Spinal cord (tissue), 9 donors: ENCODE measurements at regions not wholly inside any gene's neighbourhood (a gene's known extent, or its start where the extent isn't known, plus 50 kb on each side); places are given as distances from the start of the nearest gene placed in this dataset.
"Not testable (repeated sequence)": the region's sequence is repeated elsewhere in the genome, so short reads cannot be mapped to it uniquely, and the experiment has no call there.

Experiments used
- DNase-seq, 6 donors: peaks; one replicate each; pipeline versions ENCODE4 v3.0.0 to v3.0.0-alpha.2; 2013 to 2015; ENCODE audit warnings: low spot score in 6 of 6, low read depth in 4 of 6
- H3K27ac ChIP-seq: one replicate; pipeline ENCODE4 v1.5.1; 2013; ENCODE audit warnings: low read depth, low read length, control low read depth
- H3K27me3 ChIP-seq: one replicate; pipeline ENCODE4 v1.6.1; 2013; ENCODE audit warnings: low read length; ENCODE audit not compliant: control insufficient read depth, insufficient read depth
- H3K36me3 ChIP-seq: one replicate; pipeline ENCODE4 v1.6.1; 2013; ENCODE audit warnings: low read length; ENCODE audit not compliant: control insufficient read depth, insufficient read depth
- H3K4me1 ChIP-seq: one replicate; pipeline ENCODE4 v1.6.1; 2013; ENCODE audit warnings: low read length; ENCODE audit not compliant: control insufficient read depth, insufficient read depth
- H3K4me3 ChIP-seq: one replicate; pipeline ENCODE4 v1.5.1; 2013; ENCODE audit warnings: low read depth, low read length, control low read depth
- H3K9me3 ChIP-seq: one replicate; pipeline ENCODE4 v1.6.1; 2013; ENCODE audit warnings: low read length; ENCODE audit not compliant: control insufficient read depth, insufficient read depth
- WGBS: methylation state at CpG from one replicate; pipeline ENCODE4 v1.1.5; 2013; ENCODE audit warnings: missing lambda C conversion rate; ENCODE audit not compliant: insufficient coverage; 5-methylcytosine and 5-hydroxymethylcytosine counted together
- donor health status: healthy.

DNA sequence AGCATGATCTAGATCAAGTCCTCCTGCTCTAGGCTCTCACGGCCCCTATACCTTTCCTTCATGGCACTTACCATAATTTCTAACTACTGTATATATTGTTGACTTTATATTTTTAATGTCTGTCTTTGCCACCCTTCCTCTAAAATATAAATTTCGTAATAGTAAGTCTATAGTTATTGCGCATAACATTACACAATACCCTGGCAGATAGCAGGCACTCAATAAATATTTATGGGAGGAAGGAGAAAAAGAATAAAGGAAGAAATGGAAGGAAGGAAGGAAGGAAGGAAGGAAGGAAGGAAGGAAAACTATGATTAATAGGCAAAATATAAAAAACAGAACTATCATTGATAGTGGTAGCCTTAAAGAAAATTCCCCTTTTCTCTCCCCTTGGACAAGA, 190.3 kb upstream of the LMCD1 start:
- DNase-seq: no peak
- H3K36me3 ChIP-seq: no peaks in the 10 kb centered on the region
- H3K27me3 ChIP-seq: no peaks in the 10 kb centered on the region
- H3K27ac ChIP-seq: no peak overlapping the region
- no peaks in the 10 kb centered on the region for H3K4me1 ChIP-seq
- no peak overlapping the region for H3K4me3 ChIP-seq
- H3K9me3 ChIP-seq: peaks cover 5% of the 10 kb centered on the region
- no CpG with 5 or more reads among the region's 3 CpGs for WGBS

GRCh38 chr3:8312685-8313084, 188.9 kb upstream of the LMCD1 start:
- Histone ChIP-seq H3K9me3 (peaks cover 5% of the 10 kb centered on the region), H3K36me3 (no peaks in the 10 kb centered on the region), H3K4me3 (no peak overlapping the region), H3K4me1 (no peaks in the 10 kb centered on the region), H3K27ac (no peak overlapping the region), H3K27me3 (no peaks in the 10 kb centered on the region)
- no peak for DNase-seq

DNA sequence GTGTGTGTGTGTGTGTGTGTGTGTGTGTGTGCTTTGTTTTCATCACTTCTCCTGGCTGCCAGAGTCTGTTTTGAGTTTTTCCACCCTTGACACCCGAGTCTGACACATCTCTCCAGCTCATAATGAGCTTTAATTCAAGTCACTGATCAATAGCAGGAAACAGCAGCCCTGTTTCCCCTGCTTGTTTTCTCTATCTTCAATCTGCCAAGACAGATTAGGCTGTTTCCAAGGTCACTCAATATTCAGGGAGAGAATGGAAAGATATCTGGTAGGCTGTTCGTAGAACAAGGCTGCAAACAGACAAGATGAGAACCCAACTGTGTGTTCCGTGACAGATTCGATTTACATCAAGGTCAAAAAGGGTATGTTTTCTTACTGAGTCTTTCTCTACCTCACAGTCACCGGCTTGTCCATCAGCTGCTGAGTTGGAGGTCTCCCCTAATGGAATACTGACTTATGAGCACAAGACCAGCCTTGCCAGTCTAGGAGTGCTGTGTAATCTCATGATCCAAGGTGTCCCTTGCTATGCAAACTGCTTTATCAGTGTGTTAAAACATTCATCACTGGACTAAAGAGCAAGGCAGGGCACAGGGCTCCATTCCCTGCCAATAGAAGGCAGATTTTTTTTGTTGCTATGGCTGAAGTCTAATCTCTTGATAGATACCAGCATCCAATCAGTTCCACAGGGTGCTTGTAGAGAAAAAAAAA, 187.9 kb upstream of the LMCD1 start:
- Histone ChIP-seq H3K4me3 (no peak overlapping the region), H3K9me3 (peaks cover 2% of the 10 kb centered on the region), H3K27me3 (no peaks in the 10 kb centered on the region), H3K4me1 (no peaks in the 10 kb centered on the region), H3K27ac (no peak overlapping the region), H3K36me3 (no peaks in the 10 kb centered on the region)
- DNase-seq: peak in 1 of 6 donors; percentile 29
- 39% methylated on average over 4 of the region's 5 CpGs for WGBS

DNA sequence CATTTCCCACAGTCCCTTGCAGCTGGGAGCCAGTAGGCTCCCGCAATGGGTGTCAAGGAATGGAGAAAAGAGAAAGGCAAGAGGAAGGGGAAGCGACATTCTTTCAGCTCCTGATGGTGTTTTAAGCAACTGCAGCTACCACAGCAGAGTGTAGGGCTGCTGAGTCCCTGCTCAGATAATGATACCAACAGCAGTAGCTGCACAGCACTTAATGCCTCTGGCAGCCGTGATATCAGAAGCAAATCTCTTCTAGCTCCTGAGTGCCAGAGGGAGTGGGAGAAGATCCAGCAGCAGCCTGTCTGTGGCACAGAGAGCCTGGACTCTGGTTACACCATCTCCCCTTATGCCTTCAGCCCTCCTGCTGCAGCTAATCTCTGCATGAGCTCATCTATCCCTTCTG, 186.1 kb upstream of the LMCD1 start:
- not testable (repeated sequence) for H3K4me3 ChIP-seq, H3K4me1 ChIP-seq, H3K36me3 ChIP-seq, H3K9me3 ChIP-seq, H3K27me3 ChIP-seq, H3K27ac ChIP-seq
- WGBS: 70% methylated on average over 2 of the region's 3 CpGs
- DNase-seq: peak in 1 of 6 donors; percentile 22

DNA sequence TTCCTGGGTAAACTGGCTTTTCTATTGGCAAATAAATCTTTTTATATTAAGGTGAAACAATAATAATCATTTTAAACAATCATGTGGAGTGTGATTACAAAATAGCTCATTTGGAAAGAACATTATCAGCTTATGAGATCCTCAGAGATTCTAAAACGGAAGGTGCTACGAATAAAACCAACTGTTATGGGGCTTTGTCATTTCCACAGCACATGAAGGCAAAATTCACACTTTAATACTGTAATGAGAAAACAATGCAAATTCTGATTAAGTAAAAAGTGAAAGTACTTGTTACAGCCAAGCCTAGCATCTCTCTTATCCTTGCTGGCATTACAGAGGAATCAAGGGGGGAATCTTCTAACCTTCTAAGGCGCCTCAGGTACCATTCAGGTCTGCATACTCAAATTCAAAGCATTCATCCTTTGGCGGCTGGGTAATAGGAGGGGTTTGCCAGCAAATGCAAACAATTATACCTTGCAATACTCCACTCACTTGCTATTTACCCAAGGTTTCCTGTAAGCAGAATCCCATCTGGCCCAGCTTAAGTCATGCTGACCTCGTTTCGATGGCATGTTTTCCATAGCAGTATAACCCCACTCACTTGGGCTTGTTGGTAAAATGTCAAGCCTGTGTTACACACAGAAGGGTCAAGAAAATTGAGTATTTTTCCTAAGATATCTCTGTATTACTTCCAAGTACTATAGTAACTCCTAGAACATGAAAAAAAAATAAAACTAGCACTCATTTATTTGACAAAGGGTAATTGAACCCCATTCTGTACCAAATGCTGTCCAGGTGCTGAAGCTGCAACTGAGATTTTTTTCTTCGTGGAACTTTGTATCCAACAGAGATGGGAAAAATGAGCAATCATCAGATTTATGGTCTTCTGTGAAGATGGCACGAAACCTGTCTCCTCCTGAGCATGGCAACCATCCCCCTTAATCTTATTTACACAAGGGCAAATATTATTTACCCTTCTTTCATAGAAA, 183.7 kb upstream of the LMCD1 start:
- H3K27me3 ChIP-seq: no peaks in the 10 kb centered on the region
- no peak overlapping the region for H3K4me3 ChIP-seq
- H3K4me1 ChIP-seq: no peaks in the 10 kb centered on the region
- peak in 3 of 6 donors; percentile 23 to 92 (median 60) for DNase-seq
- no peaks in the 10 kb centered on the region for H3K9me3 ChIP-seq
- 70% methylated on average over 2 of the region's 8 CpGs for WGBS
- H3K36me3 ChIP-seq: no peaks in the 10 kb centered on the region
- no peak overlapping the region for H3K27ac ChIP-seq

DNA sequence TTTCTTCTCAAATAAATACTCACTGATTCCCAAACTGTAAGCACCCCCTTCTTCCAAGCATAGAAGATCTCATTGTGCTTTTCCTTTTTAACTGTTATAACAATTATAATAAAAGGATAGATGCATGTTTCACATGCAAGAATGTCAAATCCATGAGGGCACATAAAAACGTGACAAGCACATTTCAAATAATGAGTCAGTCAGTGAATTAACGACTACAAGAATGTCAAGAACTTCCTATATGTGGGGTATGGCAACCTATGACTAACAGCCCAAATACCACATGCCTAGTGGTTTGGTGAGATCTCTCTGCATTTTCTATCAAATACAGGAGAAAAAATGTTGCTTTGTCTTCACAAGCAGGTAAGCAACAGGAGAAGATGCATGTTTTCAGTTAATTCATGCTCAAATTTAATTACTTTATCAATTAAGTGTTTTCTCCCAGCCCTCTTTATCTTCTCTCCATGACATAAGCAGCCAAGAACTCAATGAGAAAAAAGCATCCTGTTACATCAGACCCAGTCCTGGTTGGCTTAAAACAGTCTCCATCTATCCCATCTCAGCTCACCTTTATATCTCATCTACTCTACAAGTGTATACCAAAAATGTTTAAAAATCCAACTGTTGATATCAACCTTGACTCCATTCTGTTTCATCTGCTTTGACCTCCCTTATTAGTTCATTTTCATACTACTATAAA, 181.5 kb upstream of the LMCD1 start:
- Histone ChIP-seq H3K9me3 (no peaks in the 10 kb centered on the region), H3K27ac (no peak overlapping the region), H3K4me3 (no peak overlapping the region), H3K36me3 (no peaks in the 10 kb centered on the region), H3K27me3 (no peaks in the 10 kb centered on the region), H3K4me1 (no peaks in the 10 kb centered on the region)
- WGBS: no CpG with 5 or more reads among the region's 2 CpGs
- DNase-seq: no peak

- WGBS: 90% methylated on average over 3 of the region's 6 CpGs
- H3K27ac ChIP-seq: no peak overlapping the region
- no peaks in the 10 kb centered on the region for H3K36me3 ChIP-seq
- DNase-seq: no peak
- H3K4me3 ChIP-seq: no peak overlapping the region
- no peaks in the 10 kb centered on the region for H3K4me1 ChIP-seq
- H3K9me3 ChIP-seq: no peaks in the 10 kb centered on the region
- H3K27me3 ChIP-seq: no peaks in the 10 kb centered on the region
These were observed 180.7 kb upstream of the LMCD1 start for GRCh38 chr3:8320711-8321458.

- Histone ChIP-seq H3K4me1 (no peaks in the 10 kb centered on the region), H3K27ac (no peak overlapping the region), H3K36me3 (no peaks in the 10 kb centered on the region), H3K9me3 (no peaks in the 10 kb centered on the region), H3K4me3 (no peak overlapping the region), H3K27me3 (no peaks in the 10 kb centered on the region)
- WGBS: 100% methylated on average over 3 of the region's 3 CpGs
- no peak for DNase-seq
These were observed 176.9 kb upstream of the LMCD1 start for GRCh38 chr3:8324747-8325146.

GRCh38 chr3:8325306-8325705, 176.3 kb upstream of the LMCD1 start:
- WGBS: no CpG with 5 or more reads among the region's 2 CpGs
- no peaks in the 10 kb centered on the region for H3K4me1 ChIP-seq
- no peaks in the 10 kb centered on the region for H3K27me3 ChIP-seq
- H3K27ac ChIP-seq: no peak overlapping the region
- H3K9me3 ChIP-seq: no peaks in the 10 kb centered on the region
- DNase-seq: no peak
- H3K36me3 ChIP-seq: no peaks in the 10 kb centered on the region
- H3K4me3 ChIP-seq: no peak overlapping the region
